ENCODE measurements at regions not wholly inside any gene's neighbourhood (a gene's known extent, or its start where the extent isn't known, plus 50 kb on each side); places are given as distances from the start of the nearest gene placed in this dataset.

DNA sequence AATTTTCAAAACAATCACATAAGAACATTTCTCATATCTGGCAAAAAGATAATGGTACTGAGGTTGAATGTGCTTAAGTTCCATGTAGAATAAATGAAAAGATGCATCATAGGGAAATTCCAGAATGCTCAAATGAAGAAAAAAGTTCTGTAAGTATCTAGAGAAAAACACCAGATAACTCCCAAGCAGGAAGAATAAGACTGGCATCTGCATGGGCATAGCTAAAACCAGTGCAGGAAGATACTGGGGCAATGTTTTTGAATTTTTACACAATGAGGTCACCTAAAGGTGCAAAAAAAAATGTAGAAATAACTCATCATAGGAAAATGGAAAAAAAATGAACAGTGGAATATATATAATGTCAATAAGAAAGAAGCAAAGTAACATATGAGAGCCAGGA, 275.2 kb downstream of the BAMBI start:
- Histone ChIP-seq H3K9me3 (no peaks in the 10 kb centered on the region), H3K27me3 (peaks cover 0 to 27% (median 0%) of the 10 kb centered on the region in 4 donors), H3K27ac (no peak overlapping the region), H3K4me3 (no peak overlapping the region), H3K36me3 (no peaks in the 10 kb centered on the region), H3K4me1 (peaks cover 0 to 11% (median 0%) of the 10 kb centered on the region in 3 donors)
- DNase-seq, result no peak
- intact Hi-C loops (cut with DNase I), result no loop called here
- no peak for TF ChIP-seq POLR2A (IDR thresholded peaks at IDR 0.05)
- TF ChIP-seq, protein P1, sequence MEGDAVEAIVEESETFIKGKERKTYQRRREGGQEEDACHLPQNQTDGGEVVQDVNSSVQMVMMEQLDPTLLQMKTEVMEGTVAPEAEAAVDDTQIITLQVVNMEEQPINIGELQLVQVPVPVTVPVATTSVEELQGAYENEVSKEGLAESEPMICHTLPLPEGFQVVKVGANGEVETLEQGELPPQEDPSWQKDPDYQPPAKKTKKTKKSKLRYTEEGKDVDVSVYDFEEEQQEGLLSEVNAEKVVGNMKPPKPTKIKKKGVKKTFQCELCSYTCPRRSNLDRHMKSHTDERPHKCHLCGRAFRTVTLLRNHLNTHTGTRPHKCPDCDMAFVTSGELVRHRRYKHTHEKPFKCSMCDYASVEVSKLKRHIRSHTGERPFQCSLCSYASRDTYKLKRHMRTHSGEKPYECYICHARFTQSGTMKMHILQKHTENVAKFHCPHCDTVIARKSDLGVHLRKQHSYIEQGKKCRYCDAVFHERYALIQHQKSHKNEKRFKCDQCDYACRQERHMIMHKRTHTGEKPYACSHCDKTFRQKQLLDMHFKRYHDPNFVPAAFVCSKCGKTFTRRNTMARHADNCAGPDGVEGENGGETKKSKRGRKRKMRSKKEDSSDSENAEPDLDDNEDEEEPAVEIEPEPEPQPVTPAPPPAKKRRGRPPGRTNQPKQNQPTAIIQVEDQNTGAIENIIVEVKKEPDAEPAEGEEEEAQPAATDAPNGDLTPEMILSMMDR (IDR thresholded peaks at IDR 0.05), result no peak

DNA sequence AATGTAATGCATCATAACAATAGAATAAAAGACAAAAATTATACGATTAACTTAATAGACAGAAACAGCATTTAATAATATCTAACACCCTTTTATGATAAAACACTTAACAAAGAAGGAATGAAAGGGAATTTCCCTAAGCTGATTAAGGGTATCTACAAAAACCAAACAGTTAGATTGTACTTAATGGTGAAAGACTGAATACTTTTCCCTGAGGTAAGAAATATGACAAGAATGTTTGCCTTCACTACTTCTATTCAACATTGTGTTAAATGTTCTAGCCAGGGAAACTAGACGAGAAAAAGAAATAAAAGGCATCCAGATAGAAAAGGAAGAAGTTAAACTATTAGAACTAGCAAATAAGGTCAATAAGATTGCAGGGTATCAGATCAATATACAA, 276.9 kb downstream of the BAMBI start:
- TF ChIP-seq, protein P1 (IDR thresholded peaks at IDR 0.05), result no peak
- H3K9me3 ChIP-seq, result no peaks in the 10 kb centered on the region
- intact Hi-C loops (cut with DNase I), result no loop called here
- peaks cover 0 to 27% (median 0%) of the 10 kb centered on the region in 4 donors for H3K27me3 ChIP-seq
- H3K36me3 ChIP-seq, result no peaks in the 10 kb centered on the region
- DNase-seq, result no peak
- H3K4me1 ChIP-seq, result peaks cover 0 to 5% (median 0%) of the 10 kb centered on the region in 3 donors
- 35 to 61% methylated on average over 2 of the region's 2 CpGs for WGBS, 2 donors
- H3K27ac ChIP-seq, result no peak overlapping the region
- H3K4me3 ChIP-seq, result no peak overlapping the region

DNA sequence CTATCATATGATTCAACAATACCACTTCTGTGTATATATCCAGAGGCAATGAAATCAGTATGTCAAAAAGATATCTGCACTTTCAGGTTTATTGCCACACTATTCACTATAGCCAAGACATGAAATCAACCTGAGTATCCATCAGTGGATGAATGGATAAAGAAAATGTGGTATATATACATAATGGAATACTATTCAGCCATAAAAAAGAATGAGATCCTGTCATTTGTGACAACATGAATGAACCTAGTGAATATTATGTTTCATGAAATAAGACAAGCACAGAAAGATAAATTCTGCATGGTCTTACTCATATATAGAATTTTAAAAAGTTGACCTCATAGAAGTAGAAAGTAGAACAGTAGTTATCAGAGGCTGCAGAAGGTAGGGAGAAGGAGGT, 281.1 kb downstream of the BAMBI start:
- no peak overlapping the region for H3K27ac ChIP-seq
- intact Hi-C loops (cut with DNase I), result no loop called here
- no peaks in the 10 kb centered on the region for H3K4me1 ChIP-seq
- DNase-seq, result no peak
- no peak overlapping the region for H3K4me3 ChIP-seq
- peaks cover 0 to 2% (median 0%) of the 10 kb centered on the region in 4 donors for H3K27me3 ChIP-seq
- no peak for TF ChIP-seq POLR2A (IDR thresholded peaks at IDR 0.05)
- TF ChIP-seq, protein P1 (IDR thresholded peaks at IDR 0.05), result no peak
- H3K9me3 ChIP-seq, result no peaks in the 10 kb centered on the region
- H3K36me3 ChIP-seq, result no peaks in the 10 kb centered on the region

DNA sequence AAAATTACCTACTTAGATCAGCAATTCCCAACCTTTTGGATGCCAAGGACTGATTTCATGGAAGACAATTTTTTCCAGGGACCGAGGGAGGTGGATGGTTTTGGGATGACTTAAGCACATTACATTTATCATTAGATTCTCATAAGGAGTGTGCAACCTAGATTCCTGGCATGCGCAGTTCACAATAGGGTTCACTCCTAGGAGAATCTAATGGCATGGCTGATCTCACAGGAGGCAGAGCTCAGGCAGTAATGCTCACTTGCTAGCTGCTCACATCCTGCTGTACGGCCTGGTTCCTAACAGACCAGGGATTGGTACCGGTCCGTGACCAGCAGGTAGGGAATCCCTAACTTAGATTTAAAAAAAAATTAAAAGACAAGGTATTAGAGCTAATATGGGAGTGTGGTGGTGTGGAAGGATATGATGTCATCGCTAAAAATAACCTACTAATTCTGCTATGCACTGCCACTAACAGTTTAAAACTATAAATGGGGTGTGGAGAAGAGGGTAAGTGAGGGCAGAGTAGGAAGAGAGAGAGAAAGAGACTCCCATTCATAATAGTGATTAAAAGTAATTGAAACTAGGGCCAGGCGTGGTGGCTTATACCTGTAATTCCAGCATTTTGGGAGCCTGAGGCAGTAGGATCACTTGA, 282.7 kb downstream of the BAMBI start:
- H3K27me3 ChIP-seq, result no peaks in the 10 kb centered on the region
- 83 to 90% methylated on average over 7 of the region's 7 CpGs for WGBS, 2 donors
- intact Hi-C loops (cut with DNase I), result no loop called here
- DNase-seq, result no peak
- TF ChIP-seq, protein P1 (IDR thresholded peaks at IDR 0.05), result no peak
- no peak for TF ChIP-seq POLR2A (IDR thresholded peaks at IDR 0.05)
- no peaks in the 10 kb centered on the region for H3K36me3 ChIP-seq
- H3K4me1 ChIP-seq, result no peaks in the 10 kb centered on the region
- H3K9me3 ChIP-seq, result no peaks in the 10 kb centered on the region
- H3K27ac ChIP-seq, result no peak overlapping the region
- no peak overlapping the region for H3K4me3 ChIP-seq

DNA sequence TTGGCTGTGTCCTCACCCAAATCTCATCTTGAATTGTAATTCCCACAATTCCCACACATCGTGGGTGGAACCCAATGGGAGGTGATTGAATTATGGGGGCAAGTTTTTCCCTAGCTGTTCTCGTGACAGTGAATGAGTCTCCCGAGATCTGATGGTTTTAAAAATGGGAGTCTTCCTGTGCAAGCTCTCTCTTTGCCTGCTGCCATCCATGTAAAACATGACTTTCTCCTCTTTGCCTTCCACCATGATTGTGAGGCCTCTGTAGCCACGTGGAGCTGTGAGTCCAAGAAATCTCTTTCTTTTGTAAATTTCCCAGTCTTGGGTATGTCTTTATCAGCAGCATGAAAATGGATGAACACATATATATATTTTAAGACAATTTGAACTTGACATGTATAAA, 285.4 kb downstream of the BAMBI start:
- WGBS, 2 donors, result 75 to 76% methylated on average over 4 of the region's 4 CpGs
- H3K4me1 ChIP-seq, result no peaks in the 10 kb centered on the region
- no peaks in the 10 kb centered on the region for H3K27me3 ChIP-seq
- intact Hi-C loops (cut with DNase I), result no loop called here
- no peak overlapping the region for H3K27ac ChIP-seq
- no peak for TF ChIP-seq POLR2A (IDR thresholded peaks at IDR 0.05)
- TF ChIP-seq, protein P1 (IDR thresholded peaks at IDR 0.05), result no peak
- no peak for DNase-seq
- no peaks in the 10 kb centered on the region for H3K9me3 ChIP-seq
- no peak overlapping the region for H3K4me3 ChIP-seq
- no peaks in the 10 kb centered on the region for H3K36me3 ChIP-seq

Data from esophagus squamous epithelium (tissue), 5 donors.